ENCODE measurements at regions not wholly inside any gene's neighbourhood (a gene's known extent, or its start where the extent isn't known, plus 50 kb on each side); places are given as distances from the start of the nearest gene placed in this dataset.
"Not testable (repeated sequence)": the region's sequence is repeated elsewhere in the genome, so short reads cannot be mapped to it uniquely, and the experiment has no call there.

- not testable (repeated sequence) for DNase-seq (ENCODE audit: low spot score)
Measured at GRCh38 chr3:105296182-105296822, 70.4 kb upstream of the ALCAM start.

GRCh38 chr3:105304487-105304886 is 62.2 kb upstream of the ALCAM start:
- DNase-seq (ENCODE audit: low spot score) = no peak

GRCh38 chr3:105315144-105315543 is 51.6 kb upstream of the ALCAM start:
- DNase-seq (ENCODE audit: low spot score) = no peak

- DNase-seq (ENCODE audit: low spot score) = no peak
Measured at GRCh38 chr3:105315815-105316214, 50.9 kb upstream of the ALCAM start.

- no peak for DNase-seq (ENCODE audit: low spot score)
Measured at GRCh38 chr3:105316331-105316730, 50.4 kb upstream of the ALCAM start.
